HG02610 (cell line): ENCODE measurements at regions not wholly inside any gene's neighbourhood (a gene's known extent, or its start where the extent isn't known, plus 50 kb on each side); places are given as distances from the start of the nearest gene placed in this dataset.
"Not testable (repeated sequence)": the region's sequence is repeated elsewhere in the genome, so short reads cannot be mapped to it uniquely, and the experiment has no call there.

Source experiments
- ATAC-seq: cut with Tn5 transposase; IDR thresholded peaks from one replicate; pipeline ENCODE4 v1.9.1; 2021; ENCODE audit warnings: mild to moderate bottlenecking, moderate library complexity; ENCODE audit not compliant: unreplicated experiment

GRCh38 chr3:153957421-153957820 is 163.8 kb upstream of the ARHGEF26 start:
- no peak for ATAC-seq

GRCh38 chr3:153958635-153959595 is 162.3 kb upstream of the ARHGEF26 start:
- ATAC-seq = peak; percentile 37

- no peak for ATAC-seq
Measured at GRCh38 chr3:153960458-153961074, 160.6 kb upstream of the ARHGEF26 start.

- no peak for ATAC-seq
Measured at GRCh38 chr3:153961494-153961893, 159.7 kb upstream of the ARHGEF26 start.

- no peak for ATAC-seq
Measured at GRCh38 chr3:153963012-153963411, 158.2 kb upstream of the ARHGEF26 start.

- peak; percentile 61 for ATAC-seq
Measured at GRCh38 chr3:153967260-153967659, 153.9 kb upstream of the ARHGEF26 start.

- peak; percentile 61 for ATAC-seq
Measured at GRCh38 chr3:153970047-153970446, 151.1 kb upstream of the ARHGEF26 start.

- ATAC-seq = no peak
Measured at GRCh38 chr3:153970741-153971347, 150.3 kb upstream of the ARHGEF26 start.

GRCh38 chr3:153972862-153973261 is 148.3 kb upstream of the ARHGEF26 start:
- peak; percentile 69 for ATAC-seq

GRCh38 chr3:153973722-153974265 is 147.4 kb upstream of the ARHGEF26 start:
- ATAC-seq = no peak

- ATAC-seq = peak; percentile 36
Measured at GRCh38 chr3:153974614-153975013, 146.6 kb upstream of the ARHGEF26 start.

GRCh38 chr3:153976891-153977554 is 144.2 kb upstream of the ARHGEF26 start:
- ATAC-seq = no peak

GRCh38 chr3:153978006-153978405 is 143.2 kb upstream of the ARHGEF26 start:
- ATAC-seq = no peak

GRCh38 chr3:153979418-153980251 is 141.6 kb upstream of the ARHGEF26 start:
- ATAC-seq = no peak

GRCh38 chr3:153980252-153980590 is 141.0 kb upstream of the ARHGEF26 start:
- no peak for ATAC-seq

- not testable (repeated sequence) for ATAC-seq
Measured at GRCh38 chr3:153997364-153997763, 123.8 kb upstream of the ARHGEF26 start.

- no peak for ATAC-seq
Measured at GRCh38 chr3:154003649-154004048, 117.5 kb upstream of the ARHGEF26 start.

- ATAC-seq = no peak
Measured at GRCh38 chr3:154011036-154011435, 110.2 kb upstream of the ARHGEF26 start.

GRCh38 chr3:154013736-154014135 is 107.5 kb upstream of the ARHGEF26 start:
- ATAC-seq = no peak

GRCh38 chr3:154015307-154015706 is 105.9 kb upstream of the ARHGEF26 start:
- no peak for ATAC-seq
